GM18907 (cell line): ENCODE measurements at regions not wholly inside any gene's neighbourhood (a gene's known extent, or its start where the extent isn't known, plus 50 kb on each side); places are given as distances from the start of the nearest gene placed in this dataset.

Experiments used
- ATAC-seq: cut with Tn5 transposase; IDR thresholded peaks from one replicate; pipeline ENCODE4 v1.9.1; 2021; ENCODE audit warnings: mild to moderate bottlenecking, moderate library complexity; ENCODE audit not compliant: unreplicated experiment

DNA sequence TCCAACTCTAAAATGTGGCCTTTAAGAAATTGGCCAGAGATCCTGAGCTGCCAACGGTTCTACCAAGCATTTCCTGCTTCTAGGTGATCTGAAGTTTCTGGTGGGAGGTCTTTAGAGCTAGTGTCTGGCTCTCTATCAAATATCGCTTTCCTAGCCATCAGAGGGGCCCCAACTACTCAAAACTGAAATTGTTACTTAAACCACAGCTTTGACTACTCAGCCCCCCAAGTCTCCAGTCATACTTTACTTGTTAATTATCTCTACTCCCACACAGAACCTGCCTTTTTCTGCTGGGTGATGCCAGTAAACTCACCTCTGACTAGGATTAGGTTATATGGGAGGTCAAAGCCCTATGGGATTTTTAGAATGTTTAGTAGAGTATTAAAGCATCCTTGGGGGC is 95.1 kb downstream of the FASLG start:
- ATAC-seq: no peak

DNA sequence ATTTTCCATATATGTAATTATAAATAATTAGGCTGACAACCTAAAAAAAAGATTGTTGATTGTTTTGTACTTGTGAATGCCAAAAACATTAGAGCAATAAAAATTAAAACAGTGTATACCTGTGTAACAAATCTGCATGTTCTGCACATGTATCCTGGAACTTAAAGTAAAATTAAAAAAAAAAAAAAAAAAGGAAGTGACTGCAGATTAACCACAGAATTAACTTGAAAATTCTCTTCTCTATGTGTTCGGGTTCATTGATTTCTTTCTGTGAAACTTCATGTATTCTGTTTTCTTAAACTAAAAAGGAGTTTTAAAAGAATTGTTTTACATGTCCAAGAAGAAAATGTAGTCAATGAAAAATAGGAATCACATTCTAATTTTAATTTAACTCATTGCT is 95.7 kb downstream of the FASLG start:
- ATAC-seq: no peak

DNA sequence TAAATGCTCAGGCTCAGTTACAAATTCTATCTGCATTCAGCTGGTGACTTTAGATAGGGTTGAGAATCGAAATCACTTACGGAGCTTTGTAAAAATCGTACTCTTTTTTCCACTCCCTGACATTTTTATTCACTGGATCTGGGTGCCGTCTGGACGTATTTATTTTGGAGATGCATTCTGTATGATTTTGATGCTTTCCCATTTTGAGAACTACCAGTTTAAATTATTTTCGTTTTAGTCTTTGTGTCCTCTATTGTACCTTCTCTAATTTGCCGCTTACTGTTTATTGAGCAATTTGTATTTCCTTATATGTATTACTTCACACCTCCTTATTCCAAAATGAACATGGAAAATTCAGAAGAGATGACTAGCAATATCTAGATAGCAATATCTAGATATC is 96.2 kb downstream of the FASLG start:
- ATAC-seq: no peak

DNA sequence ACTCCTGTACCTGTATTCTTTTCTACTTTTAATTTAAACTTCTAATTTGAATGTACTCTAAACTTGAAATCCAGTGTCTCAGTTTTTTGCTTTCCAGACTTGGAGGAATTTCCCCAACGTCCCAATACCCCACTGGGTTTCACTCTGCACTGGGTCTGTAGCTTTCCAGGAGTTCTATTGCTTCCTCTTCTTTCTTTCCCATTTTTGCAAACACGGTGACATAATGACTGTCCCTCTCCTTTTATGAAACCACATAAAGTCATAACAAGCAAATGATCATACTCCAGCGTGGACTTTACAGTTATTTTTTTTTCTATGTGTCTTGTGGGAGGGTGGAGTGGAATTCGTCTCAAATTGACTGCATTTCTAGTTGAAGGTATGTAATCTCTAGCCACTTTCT is 97.1 kb downstream of the FASLG start:
- no peak for ATAC-seq

DNA sequence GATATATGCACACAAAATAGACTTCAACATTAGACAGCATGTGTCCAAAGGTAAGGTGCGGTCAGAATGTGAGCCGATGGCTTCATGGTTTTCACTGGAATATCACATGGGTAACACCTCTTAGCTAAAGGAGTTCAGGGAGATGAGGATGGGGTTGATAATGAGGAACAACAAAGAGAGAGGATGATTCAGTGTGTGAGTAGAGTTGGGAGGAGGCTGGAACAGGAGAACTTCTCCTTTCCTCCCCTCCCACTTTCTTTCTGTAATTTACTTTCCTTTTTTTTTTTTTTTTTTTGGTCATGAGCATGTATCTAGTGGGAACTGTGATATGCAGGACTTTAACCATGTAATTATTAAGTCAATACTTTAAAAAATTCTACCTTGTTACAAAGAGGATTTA is 99.4 kb downstream of the FASLG start:
- no peak for ATAC-seq

DNA sequence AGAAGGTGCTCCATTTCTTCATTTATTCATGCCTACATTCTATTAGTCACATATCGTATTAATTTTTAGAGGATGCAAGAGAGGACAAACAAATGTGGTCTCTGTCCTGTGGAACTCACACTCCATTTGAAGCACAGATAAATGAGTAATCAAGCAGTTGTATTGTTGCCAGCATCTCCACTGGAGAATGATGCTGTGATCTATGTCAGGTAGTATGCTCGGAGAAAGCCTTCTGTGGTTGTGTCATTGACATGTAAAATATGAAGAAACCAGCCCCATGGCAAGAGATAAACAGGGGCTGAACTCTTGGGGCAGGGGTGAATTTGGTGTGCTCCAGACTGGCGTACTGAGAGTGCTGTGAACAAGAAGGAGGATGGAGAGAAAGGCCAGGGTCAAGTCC is 101.2 kb downstream of the FASLG start:
- ATAC-seq: no peak

DNA sequence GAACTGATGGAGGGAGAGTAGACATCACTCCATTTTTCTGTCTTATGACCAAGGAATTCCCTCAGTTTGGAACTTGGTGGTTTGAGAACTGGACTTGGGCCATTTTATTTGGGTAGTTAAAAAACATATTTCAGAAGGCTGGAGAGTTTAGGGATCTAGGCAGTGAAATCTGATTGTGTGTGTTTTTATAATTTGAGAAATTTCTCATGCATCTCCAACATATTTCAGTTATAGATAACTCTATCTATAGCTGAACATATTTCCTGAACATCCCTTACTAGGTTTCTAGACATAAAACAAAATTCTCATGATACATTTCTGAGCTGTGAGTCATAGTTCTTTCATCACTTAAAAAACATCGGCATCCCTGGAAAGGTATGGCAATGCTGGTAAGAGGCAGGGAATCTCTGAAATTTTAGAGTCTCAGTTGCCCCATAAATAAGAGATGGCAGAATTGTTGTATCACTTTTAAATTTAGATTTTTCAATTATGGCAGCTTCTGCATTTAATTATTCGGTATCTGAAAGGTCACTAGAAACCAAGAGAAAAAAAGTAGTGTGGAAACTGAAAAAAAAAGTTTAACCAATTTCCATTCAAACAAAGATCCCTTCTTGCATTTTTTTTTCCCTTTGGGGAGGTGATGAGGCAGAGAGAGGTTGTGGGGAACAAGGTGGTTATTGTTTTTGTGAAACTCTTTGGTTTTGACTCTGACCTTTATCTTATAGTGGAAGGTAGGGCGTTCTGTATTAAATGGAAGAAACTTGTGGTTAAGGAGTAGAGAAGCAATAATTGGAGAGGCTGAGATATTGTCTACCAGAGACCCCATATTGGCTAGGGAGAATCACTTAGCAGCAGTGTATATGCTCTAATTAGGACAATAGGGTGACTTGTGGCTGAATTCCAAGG is 102.9 kb downstream of the FASLG start:
- ATAC-seq: no peak

DNA sequence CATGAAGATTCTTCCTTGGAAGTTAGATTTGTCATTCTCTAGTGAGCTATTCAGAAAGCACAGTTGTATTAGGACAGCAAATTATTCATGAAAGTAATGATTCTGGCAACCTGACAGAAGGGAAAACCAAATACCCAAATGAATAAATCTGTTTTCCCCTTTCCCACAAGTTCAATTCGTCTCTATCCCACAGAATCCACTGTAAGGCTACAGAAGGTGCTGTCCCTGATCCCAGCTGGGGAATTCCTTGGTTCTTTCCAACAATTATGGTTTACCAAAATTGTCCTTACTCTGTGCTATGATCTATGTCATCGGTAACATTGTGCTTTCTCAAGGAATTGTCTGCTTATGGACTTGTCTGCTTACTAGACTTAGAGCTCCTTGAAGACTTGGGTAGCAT is 104.2 kb downstream of the FASLG start:
- ATAC-seq: no peak

DNA sequence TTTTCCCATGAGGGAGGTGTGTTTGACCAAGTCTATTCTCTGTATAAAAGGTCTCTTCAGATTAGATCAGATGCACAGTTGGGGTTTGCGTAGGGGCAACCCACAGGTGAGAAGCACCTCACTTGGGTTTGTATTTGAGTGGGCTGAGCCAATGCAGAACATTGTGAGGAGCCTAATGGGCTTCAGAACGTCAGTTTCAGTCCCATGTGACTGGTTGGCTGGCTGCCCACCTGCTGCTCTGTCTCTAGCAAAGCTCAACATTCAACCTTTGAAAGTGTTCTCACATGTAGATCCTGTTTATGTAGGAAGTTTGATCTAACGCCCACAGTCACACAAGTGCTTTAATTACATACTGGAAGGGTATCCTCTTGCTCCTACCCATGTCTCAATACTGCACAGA is 105.5 kb downstream of the FASLG start:
- ATAC-seq: no peak

DNA sequence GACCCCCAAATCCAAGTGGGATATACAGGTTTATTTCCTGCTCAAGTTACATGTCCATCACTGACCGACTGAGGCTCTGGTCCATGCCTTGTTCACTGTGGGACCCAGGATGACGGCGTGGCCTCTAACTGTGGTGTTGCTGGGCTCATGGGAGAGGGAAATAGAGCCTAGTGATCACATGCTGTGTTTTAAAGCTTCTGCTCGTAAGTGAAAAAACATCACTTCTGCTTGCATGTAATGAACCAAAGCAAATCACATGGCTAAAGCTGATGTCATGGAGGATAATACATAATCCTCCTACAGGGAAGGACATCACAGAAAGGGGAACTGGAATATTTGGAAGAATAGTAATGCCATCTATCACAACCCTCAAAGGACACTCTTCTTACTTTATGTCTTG is 107.6 kb downstream of the FASLG start:
- no peak for ATAC-seq

DNA sequence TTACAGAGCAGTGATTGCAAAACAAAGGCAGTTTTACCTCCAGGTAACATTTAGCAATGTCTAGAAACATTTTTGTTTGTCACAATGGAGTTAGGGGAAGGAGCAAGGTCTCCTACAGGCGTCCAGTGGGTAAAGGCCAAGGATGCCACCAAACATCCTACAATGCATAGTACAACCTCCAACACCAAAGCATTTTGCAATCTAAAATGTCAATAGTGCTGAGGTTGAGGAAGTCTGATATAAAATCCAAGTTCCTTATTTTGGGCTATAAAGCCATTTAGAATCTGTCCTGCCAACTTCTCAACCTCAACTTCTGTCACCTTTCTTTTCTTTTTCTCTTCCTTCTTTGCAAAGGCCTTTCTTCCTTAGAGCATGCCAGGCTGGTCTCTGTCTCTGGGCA is 111.2 kb downstream of the FASLG start:
- no peak for ATAC-seq

DNA sequence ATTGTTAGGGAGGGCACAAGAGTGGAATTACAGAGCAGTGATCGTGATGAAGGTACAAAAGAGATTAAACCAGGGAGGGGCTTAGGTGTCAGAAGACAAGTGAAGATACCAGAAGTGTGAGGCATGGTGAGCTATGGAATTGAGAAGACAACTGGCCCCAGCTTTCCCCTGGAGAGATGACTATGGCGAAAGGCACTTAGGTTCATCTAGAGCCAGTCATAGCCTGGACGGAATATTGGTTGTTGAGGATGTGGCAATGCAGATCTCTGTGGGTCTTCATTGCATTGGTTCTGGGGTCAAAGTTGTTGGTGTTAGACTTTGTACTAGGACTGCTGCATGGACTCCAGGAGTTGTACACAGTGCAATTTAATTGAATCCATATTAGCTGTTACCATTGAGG is 115.7 kb downstream of the FASLG start:
- no peak for ATAC-seq

DNA sequence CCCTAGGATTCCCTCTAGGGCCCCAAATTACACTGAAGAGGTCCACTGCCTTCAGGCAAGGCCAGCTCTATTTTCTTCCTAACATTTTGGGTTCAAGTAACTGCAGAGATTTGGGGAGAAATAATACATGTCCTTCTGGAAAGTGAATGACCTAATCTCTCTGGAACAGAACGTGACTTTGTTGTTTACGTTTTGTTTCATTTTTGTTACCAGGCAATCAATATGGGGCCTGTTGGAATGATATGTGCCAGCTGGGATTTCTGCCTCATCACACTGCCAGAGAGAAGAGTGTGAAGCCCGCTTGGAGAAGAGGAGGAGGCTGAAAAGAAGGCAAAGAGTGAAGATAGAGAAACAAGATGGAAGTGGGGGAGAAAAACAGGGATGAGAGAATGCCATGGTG is 116.7 kb downstream of the FASLG start:
- ATAC-seq: no peak

DNA sequence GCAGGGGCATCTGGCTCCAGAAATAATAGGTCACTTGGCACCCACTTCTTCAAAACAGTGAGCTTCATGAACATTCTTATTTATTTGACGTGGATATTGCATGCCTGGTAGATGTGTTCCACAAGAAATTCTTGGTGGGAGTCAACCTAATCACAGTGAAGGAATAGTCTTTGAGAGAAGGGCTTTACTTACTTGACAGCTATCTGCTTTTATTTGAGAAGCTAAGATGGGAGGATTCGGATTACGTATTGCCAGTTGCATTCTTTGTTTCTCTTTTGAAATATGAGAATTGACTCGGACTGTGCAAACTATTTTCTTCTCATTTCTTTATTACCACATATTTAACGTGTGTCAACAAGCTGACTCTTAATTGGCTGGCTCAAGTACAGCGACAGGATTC is 117.2 kb downstream of the FASLG start:
- ATAC-seq: no peak

DNA sequence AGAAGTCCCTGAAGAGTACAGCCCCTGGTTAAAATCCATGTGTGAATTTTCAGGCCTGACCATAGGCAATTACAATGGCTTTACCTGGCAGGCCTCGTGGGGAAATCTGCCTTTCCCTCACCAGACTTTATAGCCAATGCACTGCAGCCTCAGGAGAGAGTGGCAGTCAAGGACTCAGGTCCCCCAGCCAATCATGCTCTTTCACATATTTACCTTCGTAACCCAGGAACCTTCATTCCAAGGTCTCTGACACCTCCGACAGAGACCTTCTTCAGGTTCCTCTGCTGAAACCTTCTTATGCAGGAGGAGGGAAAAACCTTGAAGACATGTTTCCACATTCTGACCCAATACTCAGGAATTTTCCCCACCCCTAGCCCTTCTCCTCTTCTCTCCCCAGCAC is 118.9 kb downstream of the FASLG start:
- ATAC-seq: no peak

DNA sequence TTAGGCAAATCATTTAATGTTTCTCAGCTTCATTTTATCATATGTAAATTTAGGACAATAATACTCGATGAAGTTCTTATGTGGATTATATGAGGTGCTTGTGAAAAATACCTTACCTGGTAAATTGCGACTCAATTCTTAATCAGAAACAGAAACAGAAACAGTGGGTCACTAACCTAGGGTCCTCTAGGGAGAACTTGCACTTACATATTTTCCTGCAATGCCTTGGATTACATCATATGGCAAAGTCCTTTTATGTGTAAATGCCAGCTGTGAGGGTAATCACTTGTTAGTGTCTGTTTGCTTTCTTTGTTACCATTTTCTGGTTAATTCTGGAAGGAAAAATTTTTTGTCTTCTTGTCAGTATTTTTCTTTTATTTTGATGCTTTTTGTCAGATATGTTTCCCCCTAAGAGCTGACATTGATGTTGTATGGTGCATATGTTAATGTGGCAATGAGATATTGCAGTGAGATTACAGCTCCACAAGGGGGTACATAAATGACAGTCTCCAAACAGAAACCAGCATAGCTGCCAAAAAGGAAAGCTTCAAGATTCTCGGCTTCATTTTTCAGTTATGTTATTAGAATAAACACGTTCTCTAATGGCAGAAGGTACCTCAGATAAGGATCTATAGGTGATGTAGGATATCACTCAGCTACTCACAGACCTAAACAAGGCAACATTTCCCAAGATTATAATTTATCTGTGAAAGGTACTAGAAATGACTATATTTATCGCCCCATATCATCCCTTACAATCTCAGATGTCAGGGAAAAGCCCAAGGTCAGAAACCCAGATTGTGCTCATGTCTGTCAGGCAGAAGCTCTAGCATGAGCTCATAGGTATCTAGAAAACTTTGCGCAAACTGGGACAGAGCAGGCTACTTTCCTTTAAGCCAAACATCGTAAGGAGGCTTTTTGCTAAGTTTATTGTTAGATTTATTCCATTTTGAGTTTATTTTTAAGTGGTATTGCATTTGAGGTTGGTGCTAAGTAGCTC is 119.9 kb downstream of the FASLG start:
- peak; percentile 65 for ATAC-seq

DNA sequence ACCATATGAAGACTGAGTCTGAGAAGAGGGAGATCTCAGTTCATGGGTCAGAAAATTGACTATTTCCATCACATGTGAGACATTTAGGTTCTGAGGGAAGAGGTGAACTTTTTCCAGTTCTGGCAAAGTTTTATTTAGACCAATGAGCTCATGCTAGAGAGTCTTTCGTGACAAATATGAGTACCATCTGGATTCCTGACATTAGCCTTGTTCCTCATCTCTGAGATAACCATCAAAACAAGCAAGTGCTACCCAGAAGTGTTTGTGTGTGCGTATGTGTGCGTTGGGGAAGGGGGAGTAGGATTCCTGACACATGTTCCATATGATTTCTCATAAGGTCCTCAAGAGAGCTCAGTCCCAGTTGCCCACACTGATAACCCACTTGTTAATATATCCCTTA is 120.6 kb downstream of the FASLG start:
- ATAC-seq: no peak

DNA sequence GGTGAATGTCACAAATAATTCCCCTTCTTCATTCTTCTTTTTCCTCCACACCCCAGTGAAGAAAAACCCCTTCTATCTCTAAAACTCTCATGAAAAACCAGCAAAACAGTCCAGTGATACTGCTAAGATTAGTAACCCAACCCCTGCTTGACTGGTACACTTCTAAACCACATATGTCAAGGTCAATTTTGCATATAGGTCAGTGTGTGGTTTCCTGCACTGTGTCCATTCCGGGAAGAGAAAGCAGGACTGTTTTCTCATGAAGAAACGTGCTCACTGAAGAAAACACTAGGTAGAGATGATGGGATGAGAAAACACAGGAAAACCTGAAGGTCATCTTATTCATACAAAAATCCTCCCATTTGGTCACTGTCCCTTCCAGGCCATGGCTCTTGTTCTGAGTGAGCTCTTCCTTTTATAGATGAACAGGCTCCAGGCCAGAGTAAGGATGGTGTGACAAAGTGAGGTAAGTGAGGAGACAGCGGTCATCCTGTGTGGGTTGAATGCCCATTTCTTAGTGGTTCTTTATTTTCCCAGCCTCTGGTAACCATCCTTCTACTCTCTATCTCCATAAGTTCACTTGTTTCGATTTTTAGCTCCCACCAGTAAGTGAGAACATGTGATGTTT is 122.7 kb downstream of the FASLG start:
- ATAC-seq: peak; percentile 86

DNA sequence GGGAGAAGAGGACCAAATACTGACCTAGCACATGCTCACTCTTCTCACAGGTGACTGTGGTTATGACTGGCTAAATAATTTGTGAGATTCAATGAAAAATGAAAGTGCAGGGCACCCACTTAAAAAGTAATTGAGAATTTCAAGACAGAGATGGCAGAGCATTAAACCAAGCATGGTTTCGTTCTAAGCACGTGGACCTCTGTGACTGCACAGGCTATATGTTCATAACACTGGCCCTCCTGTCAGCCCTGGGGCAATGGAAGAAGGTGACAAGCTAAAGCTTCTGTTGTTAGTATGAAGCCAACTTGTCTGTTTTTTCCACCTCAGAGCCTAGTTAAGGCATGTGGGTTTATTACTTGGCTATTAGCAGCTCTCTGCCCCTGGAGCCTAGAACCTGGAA is 130.9 kb downstream of the FASLG start:
- ATAC-seq: no peak

DNA sequence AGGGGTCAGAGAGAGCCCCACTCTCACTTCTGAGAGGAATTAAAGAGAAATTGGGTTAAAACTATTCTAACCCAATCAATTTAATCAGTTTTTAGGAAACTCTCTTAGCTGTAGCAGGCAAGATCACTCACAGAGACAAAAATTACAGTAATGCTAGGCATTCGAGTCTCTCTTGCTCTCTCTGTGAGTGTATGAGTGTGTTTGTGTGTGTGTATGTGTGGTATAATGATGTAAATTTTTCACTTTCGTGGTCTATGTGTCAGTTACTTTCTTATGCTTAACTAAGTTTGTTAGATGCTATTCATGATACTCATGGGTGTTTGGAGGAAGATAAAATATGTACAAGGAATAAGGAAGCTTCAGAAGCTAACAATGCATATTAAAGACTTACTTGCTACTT is 131.3 kb downstream of the FASLG start:
- no peak for ATAC-seq

DNA sequence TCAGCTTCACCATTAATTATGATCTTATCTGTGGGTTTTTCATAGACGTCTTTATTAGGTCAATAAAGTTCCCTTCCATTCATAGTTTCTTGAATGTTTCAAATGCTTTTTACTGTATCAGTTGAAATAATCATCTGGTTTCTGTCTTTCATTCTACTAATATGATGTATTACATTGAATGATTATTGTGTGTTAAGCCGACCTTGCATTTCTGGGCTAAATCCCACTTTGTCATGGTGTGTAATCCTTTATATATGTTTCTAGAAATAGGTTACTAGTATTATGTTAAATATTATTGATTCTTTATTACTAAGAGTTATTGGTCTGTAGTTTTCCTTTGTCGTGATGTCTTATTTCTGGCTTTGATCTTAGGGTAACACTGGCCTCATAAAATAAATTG is 134.9 kb downstream of the FASLG start:
- no peak for ATAC-seq
